ENCODE measurements at regions not wholly inside any gene's neighbourhood (a gene's known extent, or its start where the extent isn't known, plus 50 kb on each side); places are given as distances from the start of the nearest gene placed in this dataset.

- no peaks in the 10 kb centered on the region for H3K36me3 Mint-ChIP-seq
- Histone ChIP-seq H3K9me3 (ENCODE audit: control insufficient read depth, insufficient read depth, low read length) (no peaks in the 10 kb centered on the region), H3K27me3 (ENCODE audit: control insufficient read depth, insufficient read depth, low read length) (no peaks in the 10 kb centered on the region), H3K27ac (ENCODE audit: low read length) (no peak overlapping the region), H3K36me3 (ENCODE audit: control insufficient read depth, insufficient read depth, low read length) (no peaks in the 10 kb centered on the region), H3K4me3 (ENCODE audit: low read length) (no peak overlapping the region), H3K4me1 (ENCODE audit: control insufficient read depth, insufficient read depth, low read length) (no peaks in the 10 kb centered on the region)
- no peak overlapping the region for H3K4me3 Mint-ChIP-seq
- no peaks in the 10 kb centered on the region for H3K27me3 Mint-ChIP-seq (ENCODE audit: low read depth in 2 of 2)
- no peak for TF ChIP-seq CTCF (IDR thresholded peaks at IDR 0.05)
- H3K27ac Mint-ChIP-seq = no peak overlapping the region
- no peak for ATAC-seq
- no peak for DNase-seq
- WGBS (ENCODE audit: insufficient coverage) = 100% methylated on average over 1 of the region's 2 CpGs
- peaks cover 4 to 10% of the 10 kb centered on the region in 2 donors for H3K4me1 Mint-ChIP-seq
- intact Hi-C loops (cut with micrococcal nuclease) = no loop called here
- H3K9me3 Mint-ChIP-seq = no peaks in the 10 kb centered on the region
Observed at GRCh38 chr2:144040834-144041233, 479.1 kb downstream of the ZEB2 start.

- intact Hi-C loops (cut with micrococcal nuclease) = no loop called here
- H3K4me1 Mint-ChIP-seq = no peaks in the 10 kb centered on the region
- no peaks in the 10 kb centered on the region for H3K4me1 ChIP-seq (ENCODE audit: control insufficient read depth, insufficient read depth, low read length)
- no peak for ATAC-seq
- no peaks in the 10 kb centered on the region for H3K9me3 Mint-ChIP-seq
- no peaks in the 10 kb centered on the region for H3K36me3 ChIP-seq (ENCODE audit: control insufficient read depth, insufficient read depth, low read length)
- H3K27ac ChIP-seq (ENCODE audit: low read length) = no peak overlapping the region
- no peaks in the 10 kb centered on the region for H3K27me3 Mint-ChIP-seq (ENCODE audit: low read depth in 2 of 2)
- no peak overlapping the region for H3K4me3 Mint-ChIP-seq
- TF ChIP-seq CTCF (IDR thresholded peaks at IDR 0.05) = no peak
- no peak for DNase-seq
- no peak overlapping the region for H3K4me3 ChIP-seq (ENCODE audit: low read length)
- no peaks in the 10 kb centered on the region for H3K27me3 ChIP-seq (ENCODE audit: control insufficient read depth, insufficient read depth, low read length)
- H3K27ac Mint-ChIP-seq = no peak overlapping the region
- no peaks in the 10 kb centered on the region for H3K36me3 Mint-ChIP-seq
- H3K9me3 ChIP-seq (ENCODE audit: control insufficient read depth, insufficient read depth, low read length) = no peaks in the 10 kb centered on the region
Observed at GRCh38 chr2:144032566-144032965, 487.4 kb downstream of the ZEB2 start.

- no peak overlapping the region for H3K27ac ChIP-seq (ENCODE audit: low read length)
- no peaks in the 10 kb centered on the region for H3K9me3 ChIP-seq (ENCODE audit: control insufficient read depth, insufficient read depth, low read length)
- H3K36me3 Mint-ChIP-seq = no peaks in the 10 kb centered on the region
- ATAC-seq (no peak), DNase-seq (no peak)
- H3K9me3 Mint-ChIP-seq = no peaks in the 10 kb centered on the region
- no peak overlapping the region for H3K4me3 ChIP-seq (ENCODE audit: low read length)
- H3K27me3 Mint-ChIP-seq (ENCODE audit: low read depth in 2 of 2) = no peaks in the 10 kb centered on the region
- WGBS (ENCODE audit: insufficient coverage) = 99% methylated on average over 5 of the region's 5 CpGs
- no peaks in the 10 kb centered on the region for H3K4me1 ChIP-seq (ENCODE audit: control insufficient read depth, insufficient read depth, low read length)
- no peak overlapping the region for H3K4me3 Mint-ChIP-seq
- intact Hi-C loops (cut with micrococcal nuclease) = no loop called here
- no peaks in the 10 kb centered on the region for H3K27me3 ChIP-seq (ENCODE audit: control insufficient read depth, insufficient read depth, low read length)
- no peaks in the 10 kb centered on the region for H3K4me1 Mint-ChIP-seq
- H3K36me3 ChIP-seq (ENCODE audit: control insufficient read depth, insufficient read depth, low read length) = no peaks in the 10 kb centered on the region
- no peak overlapping the region for H3K27ac Mint-ChIP-seq
- TF ChIP-seq CTCF (IDR thresholded peaks at IDR 0.05) = no peak
Observed at GRCh38 chr2:144030791-144031190, 489.1 kb downstream of the ZEB2 start.

GRCh38 chr2:144027593-144027992 is 492.3 kb downstream of the ZEB2 start:
- ATAC-seq (no peak), DNase-seq (no peak)
- H3K9me3 Mint-ChIP-seq = no peaks in the 10 kb centered on the region
- Histone ChIP-seq H3K36me3 (ENCODE audit: control insufficient read depth, insufficient read depth, low read length) (no peaks in the 10 kb centered on the region), H3K27ac (ENCODE audit: low read length) (no peak overlapping the region), H3K27me3 (ENCODE audit: control insufficient read depth, insufficient read depth, low read length) (no peaks in the 10 kb centered on the region), H3K9me3 (ENCODE audit: control insufficient read depth, insufficient read depth, low read length) (no peaks in the 10 kb centered on the region), H3K4me1 (ENCODE audit: control insufficient read depth, insufficient read depth, low read length) (no peaks in the 10 kb centered on the region), H3K4me3 (ENCODE audit: low read length) (no peak overlapping the region)
- intact Hi-C loops (cut with micrococcal nuclease) = no loop called here
- H3K4me3 Mint-ChIP-seq = no peak overlapping the region
- no peaks in the 10 kb centered on the region for H3K27me3 Mint-ChIP-seq (ENCODE audit: low read depth in 2 of 2)
- H3K36me3 Mint-ChIP-seq = no peaks in the 10 kb centered on the region
- no peaks in the 10 kb centered on the region for H3K4me1 Mint-ChIP-seq
- no peak for TF ChIP-seq CTCF (IDR thresholded peaks at IDR 0.05)
- WGBS (ENCODE audit: insufficient coverage) = 94% methylated on average over 2 of the region's 4 CpGs
- no peak overlapping the region for H3K27ac Mint-ChIP-seq

Measured in natural killer cell (primary cell).